ENCODE measurements at regions not wholly inside any gene's neighbourhood (a gene's known extent, or its start where the extent isn't known, plus 50 kb on each side); places are given as distances from the start of the nearest gene placed in this dataset.

DNA sequence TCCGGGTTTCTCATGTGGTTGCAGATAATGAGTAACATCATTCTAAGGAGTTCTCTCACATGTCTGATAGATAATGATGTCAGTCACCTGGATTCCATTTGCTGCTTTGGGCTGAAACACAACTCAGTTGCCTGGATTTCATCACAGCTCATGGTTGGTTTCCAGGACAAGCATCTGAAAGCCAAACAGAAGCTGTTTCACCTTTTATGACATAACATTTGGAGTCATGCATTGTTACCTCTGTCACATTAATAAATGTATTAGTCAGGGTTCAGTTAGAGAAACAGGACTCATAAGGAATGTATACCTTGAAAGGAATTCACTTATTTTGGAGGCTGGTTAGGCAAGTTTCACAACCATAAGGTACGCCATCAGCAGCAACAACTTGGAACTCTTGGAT, 251.9 kb upstream of the ATXN7L3B start:
- Histone ChIP-seq H3K27ac (no peak overlapping the region), H3F3A (ENCODE audit: insufficient read depth) (no peaks in the 10 kb centered on the region), H3K9me3 (ENCODE audit: low read depth) (no peaks in the 10 kb centered on the region), H3K4me3 (no peak overlapping the region), H2AFZ (no peak overlapping the region), H4K20me1 (ENCODE audit: insufficient read depth) (no peaks in the 10 kb centered on the region), H3K4me2 (ENCODE audit: unreplicated experiment) (no peak overlapping the region), H3K27me3 (replicated peaks; ENCODE audit: insufficient read depth) (no peaks in the 10 kb centered on the region), H3K9ac (no peak overlapping the region), H3K36me3 (ENCODE audit: low read depth) (no peaks in the 10 kb centered on the region), H3K9me2 (ENCODE audit: insufficient read depth) (no peaks in the 10 kb centered on the region), H3K79me2 (ENCODE audit: insufficient read depth) (no peaks in the 10 kb centered on the region), H3K4me1 (ENCODE audit: insufficient read depth) (no peaks in the 10 kb centered on the region)
- no peak for TF ChIP-seq EZH2 (IDR thresholded peaks at IDR 0.05; ENCODE audit: insufficient read depth, poor library complexity, severe bottlenecking)
- no peak for TF ChIP-seq EZH2phosphoT487 (IDR thresholded peaks at IDR 0.05; ENCODE audit: insufficient read depth, low read depth)
- 19 to 31% methylated on average over 2 of the region's 2 CpGs for WGBS, 2 experiments (ENCODE audit: low coverage in 1 of 2, low lambda C conversion rate in 2 of 2, missing lambda C conversion rate in 2 of 2)
- DNase-seq, result no peak
- in situ Hi-C loops (cut with MboI), result no loop called here

DNA sequence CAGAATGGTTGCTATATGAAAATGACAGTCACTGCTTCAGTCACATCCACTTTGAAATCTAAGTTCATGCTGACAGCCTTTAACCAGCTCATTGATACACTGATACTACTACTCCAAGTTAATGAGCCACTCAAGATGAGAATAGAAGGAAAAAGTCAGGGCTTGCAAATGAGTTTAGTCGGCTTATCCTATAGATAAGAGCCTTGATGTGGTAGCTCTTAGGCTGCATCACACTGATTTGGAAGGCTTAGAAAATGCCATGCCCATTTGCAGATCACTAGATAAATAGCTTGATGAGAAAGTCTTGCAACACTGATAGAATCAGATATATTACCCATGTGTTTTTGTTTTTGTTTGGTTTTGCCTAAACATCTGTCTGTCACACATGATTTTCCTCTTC, 251.4 kb upstream of the ATXN7L3B start:
- 21 to 31% methylated on average over 1 of the region's 1 CpG for WGBS, 2 experiments (ENCODE audit: low coverage in 1 of 2, low lambda C conversion rate in 2 of 2, missing lambda C conversion rate in 2 of 2)
- Histone ChIP-seq H3K9ac (no peak overlapping the region), H3K9me2 (ENCODE audit: insufficient read depth) (no peaks in the 10 kb centered on the region)

DNA sequence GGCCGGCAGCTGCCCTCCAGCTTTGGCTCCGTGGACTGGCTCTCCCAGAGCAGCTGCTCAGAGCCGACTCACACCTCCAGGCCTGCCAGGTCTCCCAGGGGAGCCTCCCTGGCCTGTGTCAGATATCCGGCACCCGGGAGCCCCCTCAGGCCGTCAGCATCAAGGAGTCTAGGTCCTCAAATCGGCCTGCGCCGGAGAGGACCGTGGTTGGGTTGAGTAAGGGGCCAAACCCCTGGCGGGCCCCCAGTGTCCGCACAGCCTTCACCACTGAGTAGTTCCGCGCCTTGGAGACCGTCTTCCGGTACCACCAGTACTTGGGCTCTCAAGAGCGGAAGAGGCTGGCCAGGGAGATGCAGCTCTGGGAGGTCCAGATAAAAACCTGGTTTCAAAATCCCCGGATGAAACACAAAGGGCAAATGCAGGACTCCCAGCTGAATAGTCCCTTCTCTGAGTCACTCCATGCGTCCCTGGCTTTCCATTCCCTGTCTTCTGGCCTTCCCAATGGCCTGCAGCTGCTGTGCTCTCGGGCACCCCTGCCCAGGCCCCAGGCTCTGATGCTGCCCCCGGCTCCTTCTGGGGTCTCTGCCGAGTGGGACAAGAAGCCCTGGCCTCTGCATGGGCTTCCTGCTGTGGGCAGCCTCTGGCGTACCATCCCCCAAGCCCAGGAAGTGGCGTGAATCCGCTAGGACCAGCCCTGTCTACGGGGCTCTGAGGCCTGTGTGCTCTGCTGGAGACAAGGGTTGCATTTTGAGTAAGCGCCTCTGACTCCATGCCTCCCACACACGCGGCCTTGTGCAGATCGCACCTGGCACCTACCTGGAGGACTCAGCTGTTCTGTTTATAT, 245.1 kb upstream of the ATXN7L3B start:
- no peak for TF ChIP-seq EZH2phosphoT487 (IDR thresholded peaks at IDR 0.05; ENCODE audit: insufficient read depth, low read depth)
- TF ChIP-seq EZH2 (IDR thresholded peaks at IDR 0.05; ENCODE audit: insufficient read depth, poor library complexity, severe bottlenecking), result no peak
- H3K4me3 ChIP-seq, result no peak overlapping the region
- no peaks in the 10 kb centered on the region for H3K36me3 ChIP-seq (ENCODE audit: low read depth)
- H3F3A ChIP-seq (ENCODE audit: insufficient read depth), result no peaks in the 10 kb centered on the region
- in situ Hi-C loops (cut with MboI), result no loop called here
- no peaks in the 10 kb centered on the region for H4K20me1 ChIP-seq (ENCODE audit: insufficient read depth)
- H3K9me3 ChIP-seq (ENCODE audit: low read depth), result no peaks in the 10 kb centered on the region
- H3K27ac ChIP-seq, result no peak overlapping the region
- H3K79me2 ChIP-seq (ENCODE audit: insufficient read depth), result no peaks in the 10 kb centered on the region
- no peaks in the 10 kb centered on the region for H3K9me2 ChIP-seq (ENCODE audit: insufficient read depth)
- H3K9ac ChIP-seq, result no peak overlapping the region
- no peak for DNase-seq
- H3K27me3 ChIP-seq (replicated peaks; ENCODE audit: insufficient read depth), result no peaks in the 10 kb centered on the region
- 60 to 62% methylated on average over 28 to 30 of the region's 30 CpGs for WGBS, 2 experiments (ENCODE audit: low coverage in 1 of 2, low lambda C conversion rate in 2 of 2, missing lambda C conversion rate in 2 of 2)
- no peak overlapping the region for H3K4me2 ChIP-seq (ENCODE audit: unreplicated experiment)
- no peak overlapping the region for H2AFZ ChIP-seq
- H3K4me1 ChIP-seq (ENCODE audit: insufficient read depth), result no peaks in the 10 kb centered on the region

More for the DNA sequence above, 251.4 kb upstream of the ATXN7L3B start:
- H3K27me3 ChIP-seq (replicated peaks; ENCODE audit: insufficient read depth), result no peaks in the 10 kb centered on the region
- H2AFZ ChIP-seq, result no peak overlapping the region
- no peak overlapping the region for H3K27ac ChIP-seq
- TF ChIP-seq EZH2phosphoT487 (IDR thresholded peaks at IDR 0.05; ENCODE audit: insufficient read depth, low read depth) (no peak), EZH2 (IDR thresholded peaks at IDR 0.05; ENCODE audit: insufficient read depth, poor library complexity, severe bottlenecking) (no peak)
- in situ Hi-C loops (cut with MboI), result no loop called here
- H3K36me3 ChIP-seq (ENCODE audit: low read depth), result no peaks in the 10 kb centered on the region
- H3F3A ChIP-seq (ENCODE audit: insufficient read depth), result no peaks in the 10 kb centered on the region
- H3K4me2 ChIP-seq (ENCODE audit: unreplicated experiment), result no peak overlapping the region
- H3K9me3 ChIP-seq (ENCODE audit: low read depth), result no peaks in the 10 kb centered on the region
- DNase-seq, result no peak
- H3K4me3 ChIP-seq, result no peak overlapping the region
- H3K79me2 ChIP-seq (ENCODE audit: insufficient read depth), result no peaks in the 10 kb centered on the region
- H3K4me1 ChIP-seq (ENCODE audit: insufficient read depth), result no peaks in the 10 kb centered on the region
- no peaks in the 10 kb centered on the region for H4K20me1 ChIP-seq (ENCODE audit: insufficient read depth)

DNA sequence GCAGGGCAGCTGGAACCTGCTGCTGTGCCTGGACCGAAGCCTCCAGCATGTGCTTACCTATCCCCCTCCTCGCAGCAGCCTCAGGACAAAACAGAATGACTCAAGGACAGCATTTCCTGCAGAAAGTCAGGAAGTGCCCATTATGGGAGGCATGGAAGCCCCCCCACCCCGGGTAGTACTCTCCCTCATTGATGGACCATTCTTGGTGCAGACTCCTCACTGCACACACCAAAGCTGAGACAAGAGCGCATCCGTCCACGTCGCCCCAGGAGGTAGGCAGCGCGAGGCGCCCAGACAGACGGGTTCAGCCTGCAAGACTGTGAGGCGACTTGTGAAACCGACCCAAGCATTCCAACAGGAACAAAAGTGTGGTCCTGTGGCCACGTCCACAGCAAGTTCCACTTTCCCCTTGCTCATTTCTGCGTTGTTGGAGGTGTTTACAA, 243.9 kb upstream of the ATXN7L3B start:
- Histone ChIP-seq H3K27ac (no peak overlapping the region), H3K9me3 (ENCODE audit: low read depth) (no peaks in the 10 kb centered on the region), H3K79me2 (ENCODE audit: insufficient read depth) (no peaks in the 10 kb centered on the region), H3K9me2 (ENCODE audit: insufficient read depth) (no peaks in the 10 kb centered on the region), H3K36me3 (ENCODE audit: low read depth) (no peaks in the 10 kb centered on the region), H3K4me1 (ENCODE audit: insufficient read depth) (no peaks in the 10 kb centered on the region), H4K20me1 (ENCODE audit: insufficient read depth) (no peaks in the 10 kb centered on the region), H3F3A (ENCODE audit: insufficient read depth) (no peaks in the 10 kb centered on the region), H3K9ac (no peak overlapping the region), H2AFZ (no peak overlapping the region), H3K4me2 (ENCODE audit: unreplicated experiment) (no peak overlapping the region), H3K4me3 (no peak overlapping the region), H3K27me3 (replicated peaks; ENCODE audit: insufficient read depth) (no peaks in the 10 kb centered on the region)
- WGBS, 2 experiments (ENCODE audit: low coverage in 1 of 2, low lambda C conversion rate in 2 of 2, missing lambda C conversion rate in 2 of 2), result 59 to 60% methylated on average over 15 of the region's 15 CpGs
- in situ Hi-C loops (cut with MboI), result no loop called here
- DNase-seq, result no peak
- TF ChIP-seq EZH2 (IDR thresholded peaks at IDR 0.05; ENCODE audit: insufficient read depth, poor library complexity, severe bottlenecking), result no peak
- no peak for TF ChIP-seq EZH2phosphoT487 (IDR thresholded peaks at IDR 0.05; ENCODE audit: insufficient read depth, low read depth)

Data from GM23248 (cell line).